Activated B cell treated with CpG ODN at 0.5 μM for 24 hours (primary cell): ENCODE measurements at regions not wholly inside any gene's neighbourhood (a gene's known extent, or its start where the extent isn't known, plus 50 kb on each side); places are given as distances from the start of the nearest gene placed in this dataset.
A peak's percentile ranks its signal among the peaks of the same experiment; 100 is the strongest.

Experiments used
- ATAC-seq: fragments of 200-7000 bp; cut with Tn5 transposase; one replicate; pipeline ENCODE4 v1.10.0; 2021; ENCODE audit warnings: low read depth, mild to moderate bottlenecking, moderate library complexity
- CTCF ChIA-PET: fragments of 350-600 bp; sonication (Branson Sonifier 250); formaldehyde crosslinking; loops from one replicate; lab custom pipeline; 2021; ENCODE audit warnings: antibody characterized with exemption; lab: Charles Lee
- POLR2A ChIA-PET: fragments of 350-600 bp; sonication (Branson Sonifier 250); formaldehyde crosslinking; loops from one replicate; lab custom pipeline; 2021; ENCODE audit warnings: antibody characterized with exemption; lab: Charles Lee
- DNase-seq: peaks from one replicate; pipeline ENCODE4 v3.0.0; 2022
- H3K27ac Mint-ChIP-seq: one replicate; pipeline ENCODE4 v1.8.0; 2020; ENCODE audit warnings: mixed read lengths
- H3K27me3 Mint-ChIP-seq: one replicate; pipeline ENCODE4 v1.8.0; 2021; ENCODE audit warnings: mixed read lengths
- H3K36me3 Mint-ChIP-seq: one replicate; pipeline ENCODE4 v1.8.0; 2021; ENCODE audit warnings: low read depth, mixed read lengths
- H3K4me1 Mint-ChIP-seq: one replicate; pipeline ENCODE4 v1.8.0; 2021; ENCODE audit warnings: mixed read lengths
- H3K4me3 Mint-ChIP-seq: one replicate; pipeline ENCODE4 v1.8.0; 2020; ENCODE audit warnings: mild to moderate bottlenecking, mixed read lengths
- H3K9me3 Mint-ChIP-seq: one replicate; pipeline ENCODE4 v1.8.0; 2020; ENCODE audit warnings: mixed read lengths
- intact Hi-C: fragments of 100-400 bp; cut with micrococcal nuclease; formaldehyde crosslinking; loops from one replicate; pipeline ENCODE4 v1.15.1; 2024
- TF ChIP-seq, protein P1 (sequence below): fragments of 200-600 bp; IDR thresholded peaks from one replicate; pipeline ENCODE4 v1.8.0; 2022; ENCODE audit warnings: antibody characterized with exemption, mild to moderate bottlenecking

DNA sequence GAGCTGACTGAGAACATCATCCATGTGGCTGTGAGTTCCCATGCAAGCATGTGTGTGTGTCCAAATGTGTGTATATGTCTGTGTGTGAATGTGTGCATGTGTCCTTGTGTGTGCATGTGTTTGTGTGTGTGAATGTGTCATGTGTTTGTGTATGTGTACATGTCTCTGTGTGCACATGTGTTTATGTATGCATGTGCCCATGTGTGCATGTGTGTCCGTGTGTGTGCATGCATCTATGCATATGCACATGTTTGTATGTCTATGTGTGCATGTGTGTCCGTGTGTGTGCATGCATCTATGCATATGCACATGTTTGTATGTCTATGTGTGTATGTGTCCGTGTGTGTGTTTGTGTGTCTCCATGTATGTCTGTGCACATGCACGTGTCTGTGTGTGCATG, 99.7 kb downstream of the LBH start:
- Mint-ChIP-seq H3K4me1 (peaks cover 67% of the 10 kb centered on the region), H3K36me3 (no peaks in the 10 kb centered on the region), H3K27me3 (no peaks in the 10 kb centered on the region), H3K9me3 (no peaks in the 10 kb centered on the region), H3K27ac (no peak overlapping the region), H3K4me3 (no peak overlapping the region)
- POLR2A ChIA-PET, result no interaction called here
- intact Hi-C loops, result no loop called here
- no peak for DNase-seq
- TF ChIP-seq, protein P1, sequence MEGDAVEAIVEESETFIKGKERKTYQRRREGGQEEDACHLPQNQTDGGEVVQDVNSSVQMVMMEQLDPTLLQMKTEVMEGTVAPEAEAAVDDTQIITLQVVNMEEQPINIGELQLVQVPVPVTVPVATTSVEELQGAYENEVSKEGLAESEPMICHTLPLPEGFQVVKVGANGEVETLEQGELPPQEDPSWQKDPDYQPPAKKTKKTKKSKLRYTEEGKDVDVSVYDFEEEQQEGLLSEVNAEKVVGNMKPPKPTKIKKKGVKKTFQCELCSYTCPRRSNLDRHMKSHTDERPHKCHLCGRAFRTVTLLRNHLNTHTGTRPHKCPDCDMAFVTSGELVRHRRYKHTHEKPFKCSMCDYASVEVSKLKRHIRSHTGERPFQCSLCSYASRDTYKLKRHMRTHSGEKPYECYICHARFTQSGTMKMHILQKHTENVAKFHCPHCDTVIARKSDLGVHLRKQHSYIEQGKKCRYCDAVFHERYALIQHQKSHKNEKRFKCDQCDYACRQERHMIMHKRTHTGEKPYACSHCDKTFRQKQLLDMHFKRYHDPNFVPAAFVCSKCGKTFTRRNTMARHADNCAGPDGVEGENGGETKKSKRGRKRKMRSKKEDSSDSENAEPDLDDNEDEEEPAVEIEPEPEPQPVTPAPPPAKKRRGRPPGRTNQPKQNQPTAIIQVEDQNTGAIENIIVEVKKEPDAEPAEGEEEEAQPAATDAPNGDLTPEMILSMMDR, result no peak
- CTCF ChIA-PET, result interaction anchor here (1.5 kb wide), 1 partner anchor 106 kb away, joined by 3 read pairs; no protein-coding TSS in a partner anchor
- ATAC-seq, result no peak

DNA sequence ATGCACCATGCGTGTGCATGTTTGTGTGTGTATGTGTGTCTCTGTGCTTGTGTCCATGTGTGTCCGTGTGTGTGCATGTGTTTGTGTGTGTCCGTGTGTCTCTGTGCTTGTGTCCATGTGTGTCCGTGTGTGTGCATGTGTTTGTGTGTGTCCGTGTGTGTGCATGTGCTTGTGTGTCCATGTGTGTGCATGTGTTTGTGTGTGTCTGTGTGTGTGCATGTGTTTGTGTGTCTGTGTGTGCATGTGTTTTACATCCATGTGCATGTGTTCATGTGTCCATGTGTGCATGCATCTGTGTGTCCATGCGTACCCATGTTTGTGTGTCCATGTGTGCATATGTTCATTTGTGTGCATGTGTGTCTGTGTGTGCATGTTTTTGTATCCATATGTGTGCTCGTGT, 100.5 kb downstream of the LBH start:
- no peak for DNase-seq
- Mint-ChIP-seq H3K9me3 (no peaks in the 10 kb centered on the region), H3K27ac (no peak overlapping the region), H3K4me1 (peaks cover 68% of the 10 kb centered on the region), H3K4me3 (no peak overlapping the region), H3K27me3 (no peaks in the 10 kb centered on the region), H3K36me3 (no peaks in the 10 kb centered on the region)
- ATAC-seq, result no peak
- TF ChIP-seq, protein P1, result no peak
- ChIA-PET CTCF (no interaction called here), POLR2A (no interaction called here)
- intact Hi-C loops, result no loop called here

DNA sequence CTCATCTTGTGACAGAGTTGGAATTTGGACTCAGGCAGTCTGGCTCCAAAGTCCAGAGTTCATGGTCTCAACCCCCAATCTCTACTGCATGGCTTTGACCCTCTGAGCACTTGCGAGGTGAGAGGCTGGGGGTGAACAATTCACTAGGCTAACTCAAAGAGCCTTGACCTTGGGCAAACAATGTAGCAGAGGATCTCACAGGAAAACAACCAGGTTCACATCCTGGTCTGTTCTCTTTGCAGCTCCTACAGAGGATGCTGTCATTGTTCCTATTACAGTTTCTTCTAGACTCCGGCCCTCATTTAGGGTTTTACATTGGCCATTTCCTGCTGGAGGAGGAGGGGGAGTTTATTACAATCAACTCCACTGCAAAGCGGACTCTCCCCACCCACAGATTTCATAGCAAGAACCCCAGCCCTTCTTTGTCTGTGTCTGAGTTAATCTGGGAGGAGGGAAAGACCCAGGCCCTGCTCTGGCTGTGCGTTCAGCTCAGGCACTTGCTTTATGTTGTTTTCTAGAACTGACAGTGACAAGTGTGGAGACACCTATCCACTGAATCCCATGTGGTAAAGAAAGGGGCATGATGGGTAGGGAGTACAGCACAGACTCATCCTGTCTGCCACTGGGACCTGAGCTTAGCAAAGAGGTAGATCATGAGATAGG, 101.6 kb downstream of the LBH start:
- intact Hi-C loops, result loop anchor here (1.0 kb wide), 1 partner anchor 8 kb away; no protein-coding TSS in a partner anchor
- Mint-ChIP-seq H3K27ac (peak overlapping the region; percentile 98), H3K27me3 (no peaks in the 10 kb centered on the region), H3K4me1 (peaks cover 79% of the 10 kb centered on the region), H3K4me3 (peak overlapping the region; percentile 36), H3K36me3 (no peaks in the 10 kb centered on the region), H3K9me3 (no peaks in the 10 kb centered on the region)
- no peak for DNase-seq
- TF ChIP-seq, protein P1, result no peak
- ChIA-PET POLR2A (interaction anchor here (0.6 to 7.6 kb wide), 4 partner anchors 45 to 108 kb away, joined by 5 to 147 read pairs (median 34); partner anchors contain the start of gene LBH), CTCF (interaction anchor here (2.8 to 4.6 kb wide), 4 partner anchors 10 to 168 kb away, joined by 11 to 36 read pairs (median 18); no protein-coding TSS in a partner anchor)
- ATAC-seq, result no peak

DNA sequence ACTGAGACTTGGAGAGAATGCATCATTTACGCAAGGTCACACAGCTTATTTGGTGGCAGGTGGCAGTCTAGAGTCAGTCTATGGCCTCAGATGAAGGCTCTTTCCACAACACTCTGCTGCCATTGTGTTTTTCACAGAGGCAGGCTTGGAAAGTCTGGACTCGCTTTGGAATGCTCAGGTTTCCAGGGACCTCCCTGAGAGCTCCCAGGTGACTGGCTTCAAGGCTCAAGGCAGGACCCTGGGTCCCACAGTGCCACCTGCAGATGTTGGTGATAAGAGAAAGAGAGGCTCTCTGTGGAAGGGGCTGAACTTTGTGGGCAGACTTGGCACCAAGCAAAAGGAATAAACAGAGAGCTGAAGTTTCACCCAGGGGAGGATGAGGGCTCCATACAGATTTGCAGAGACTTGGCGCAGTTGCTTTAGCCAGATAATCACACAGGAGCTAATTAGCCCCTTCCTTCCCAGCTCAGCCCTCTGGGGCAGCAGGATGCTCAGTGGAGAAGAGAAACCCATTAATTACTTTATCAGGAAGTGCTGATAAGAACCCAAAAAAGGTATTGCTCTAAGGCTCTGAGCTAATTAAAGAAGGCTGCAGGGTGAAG, 103.5 kb downstream of the LBH start:
- peak overlapping the region; percentile 98 for H3K27ac Mint-ChIP-seq
- H3K27me3 Mint-ChIP-seq, result no peaks in the 10 kb centered on the region
- DNase-seq (no peak), ATAC-seq (no peak)
- H3K4me1 Mint-ChIP-seq, result peaks cover 95% of the 10 kb centered on the region
- intact Hi-C loops, result loop anchor here (1.0 to 2.0 kb wide), 2 partner anchors 127 to 372 kb away; no protein-coding TSS in a partner anchor
- ChIA-PET CTCF (interaction anchor here (0.7 to 4.6 kb wide), 33 partner anchors 9 to 835 kb away, joined by 3 to 51 read pairs (median 4); partner anchors contain the start of genes LBH and LCLAT1), POLR2A (interaction anchor here (0.9 to 7.6 kb wide), 15 partner anchors 9 to 188 kb away, joined by 3 to 147 read pairs (median 5); partner anchors contain the start of genes LBH and YPEL5)
- TF ChIP-seq, protein P1, result no peak
- H3K4me3 Mint-ChIP-seq, result peak overlapping the region; percentile 60
- H3K36me3 Mint-ChIP-seq, result no peaks in the 10 kb centered on the region
- H3K9me3 Mint-ChIP-seq, result no peaks in the 10 kb centered on the region

DNA sequence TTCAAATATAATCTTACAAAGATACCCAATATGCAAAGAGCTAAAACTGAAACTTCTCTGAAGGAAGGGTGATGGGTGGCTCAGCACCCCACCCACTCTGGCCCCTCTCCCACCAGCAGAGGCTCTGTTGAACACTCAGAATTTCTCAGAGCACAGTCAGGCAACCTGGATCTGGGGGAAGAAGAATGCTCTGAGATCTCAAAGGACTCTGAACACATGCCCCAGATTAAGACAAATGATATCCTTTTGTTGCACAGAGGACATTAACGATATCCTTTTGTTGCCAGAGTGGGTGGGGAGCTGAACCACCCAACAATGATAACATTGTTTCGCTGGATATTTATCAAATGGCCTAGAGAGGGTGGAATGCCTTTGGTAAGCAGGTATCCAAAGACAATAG, 104.8 kb downstream of the LBH start:
- intact Hi-C loops, result loop anchor here (2.0 kb wide), 6 partner anchors 35 to 347 kb away; partner anchors contain the start of gene LCLAT1
- POLR2A ChIA-PET, result interaction anchor here (1.0 to 7.6 kb wide), 16 partner anchors 10 to 190 kb away, joined by 3 to 147 read pairs (median 8); partner anchors contain the start of genes LBH, LCLAT1 and YPEL5
- H3K36me3 Mint-ChIP-seq, result no peaks in the 10 kb centered on the region
- peak overlapping the region; percentile 98 for H3K27ac Mint-ChIP-seq
- no peaks in the 10 kb centered on the region for H3K27me3 Mint-ChIP-seq
- peaks cover 97% of the 10 kb centered on the region for H3K4me1 Mint-ChIP-seq
- ATAC-seq, result no peak
- H3K9me3 Mint-ChIP-seq, result no peaks in the 10 kb centered on the region
- CTCF ChIA-PET, result interaction anchor here (0.7 to 4.6 kb wide), 14 partner anchors 13 to 171 kb away, joined by 3 to 51 read pairs (median 4); partner anchors contain the start of gene LBH
- peak overlapping the region; percentile 76 for H3K4me3 Mint-ChIP-seq
- no peak for DNase-seq
- TF ChIP-seq, protein P1, result no peak
